Endothelial cell of umbilical vein (primary cell): ENCODE measurements at regions not wholly inside any gene's neighbourhood (a gene's known extent, or its start where the extent isn't known, plus 50 kb on each side); places are given as distances from the start of the nearest gene placed in this dataset.
"Not testable (repeated sequence)": the region's sequence is repeated elsewhere in the genome, so short reads cannot be mapped to it uniquely, and the experiment has no call there.

Experiments used
- BruUV-seq: library from RNA; stranded (reverse); fragments of 400-500 nt; replicated peaks from 2 replicates; lab custom pipeline; 2021; lab: Mats Ljungman, UMichigan
- CTCF ChIA-PET: fragments of 300-600, 350-600 bp; sonication (Branson Sonifier 250); formaldehyde crosslinking; loops from one replicate; lab custom pipeline; 2021; ENCODE audit warnings: antibody characterized with exemption, inconsistent platforms; lab: Charles Lee
- POLR2A ChIA-PET: fragments of 300-600, 350-600 bp; sonication (Branson Sonifier 250); formaldehyde crosslinking; loops from one replicate; lab custom pipeline; 2021; ENCODE audit warnings: antibody characterized with exemption, inconsistent platforms; lab: Charles Lee
- DNase-seq: peaks from one replicate; pipeline ENCODE4 v3.0.0-alpha.2; 2011; ENCODE audit warnings: low read depth, low spot score
- FAIRE-seq: peaks from 2 replicates; lab custom pipeline; 2011; peaks lifted over from hg19 to GRCh38; lab: Jason Lieb, UNC
- H2AFZ ChIP-seq: 2 replicates; pipeline ENCODE4 v1.6.0; 2012; ENCODE audit warnings: low read depth, low read length, control low read depth, inconsistent platforms
- H3K27ac ChIP-seq: 2 replicates; pipeline ENCODE4 v1.5.1; 2011; ENCODE audit warnings: low read depth, mild to moderate bottlenecking, control low read depth, low read length, moderate library complexity; ENCODE audit not compliant: insufficient read depth
- H3K27me3 ChIP-seq, 2 experiments: 2 replicates each; pipeline versions ENCODE4 v1.6.0 to v1.6.1; 2011; ENCODE audit warnings: low read length in 2 of 2, mixed read lengths in 1 of 2; ENCODE audit not compliant: control insufficient read depth in 2 of 2, insufficient read depth in 2 of 2
- H3K36me3 ChIP-seq, 2 experiments: 2 replicates in 1 of 2; 3 replicates in 1 of 2; pipeline ENCODE4 v1.5.1; 2011; ENCODE audit warnings: low read length in 2 of 2, mild to moderate bottlenecking in 1 of 2, moderate library complexity in 1 of 2; ENCODE audit not compliant: control insufficient read depth in 2 of 2, insufficient read depth in 2 of 2; ENCODE audit errors: extremely low read depth in 1 of 2
- H3K4me1 ChIP-seq: 3 replicates; pipeline ENCODE4 v1.5.1; 2011; ENCODE audit warnings: mild to moderate bottlenecking, low read length; ENCODE audit not compliant: control insufficient read depth, insufficient read depth; ENCODE audit errors: extremely low read depth
- H3K4me2 ChIP-seq: 2 replicates; pipeline ENCODE4 v1.6.1; 2011; ENCODE audit warnings: low read length, control low read depth, mixed read lengths; ENCODE audit not compliant: insufficient read depth
- H3K4me3 ChIP-seq, 3 experiments: fragments of 200-600 bp in 1 of 3; sonication (generic), shearing (Covaris generic) in 1 of 3; replicated peaks in 1 of 3; 2 replicates each; pipeline ENCODE4 v1.5.1; 2011 to 2016; ENCODE audit warnings: control low read depth in 3 of 3, low read length in 3 of 3, mild to moderate bottlenecking in 2 of 3, inconsistent platforms in 1 of 3, low read depth in 1 of 3, moderate library complexity in 1 of 3; ENCODE audit not compliant: insufficient read depth in 1 of 3
- H3K79me2 ChIP-seq: 2 replicates; pipeline ENCODE4 v1.6.0; 2012; ENCODE audit warnings: low read length, inconsistent platforms; ENCODE audit not compliant: control insufficient read depth, insufficient read depth
- H3K9ac ChIP-seq: replicated peaks from 2 replicates; pipeline ENCODE3; 2011; ENCODE audit warnings: low read length, control low read depth; ENCODE audit not compliant: insufficient read depth; ENCODE audit errors: extremely low read depth
- H3K9me1 ChIP-seq: replicated peaks from 3 replicates; pipeline ENCODE4 v1.6.0; 2011; ENCODE audit warnings: mild to moderate bottlenecking, low read length; ENCODE audit not compliant: control insufficient read depth, insufficient read depth; ENCODE audit errors: extremely low read depth
- H3K9me3 ChIP-seq: replicated peaks from 2 replicates; pipeline ENCODE4 v1.5.1; 2012; ENCODE audit warnings: low read length, inconsistent platforms; ENCODE audit not compliant: control insufficient read depth, insufficient read depth
- H4K20me1 ChIP-seq: replicated peaks from 2 replicates; pipeline ENCODE3; 2011; ENCODE audit warnings: mild to moderate bottlenecking, low read length; ENCODE audit not compliant: control insufficient read depth, insufficient read depth; ENCODE audit errors: extremely low read depth
- CTCF ChIP-seq, 2 donors: IDR thresholded peaks; 1 replicate in 1 of 2; 2 replicates in 1 of 2; pipeline ENCODE4 v1.5.1; 2011; ENCODE audit warnings: low read length in 2 of 2, mild to moderate bottlenecking in 2 of 2, moderate library complexity in 2 of 2, control low read depth in 1 of 2, inconsistent platforms in 1 of 2, low read depth in 1 of 2; ENCODE audit not compliant: insufficient read depth in 1 of 2; ENCODE audit errors: extremely low read depth in 1 of 2
- EZH2 ChIP-seq: IDR thresholded peaks from 2 replicates; pipeline ENCODE4 v1.6.1; 2012; ENCODE audit warnings: borderline replicate concordance, low read depth, mild to moderate bottlenecking, moderate library complexity, low read length, inconsistent platforms; ENCODE audit not compliant: severe bottlenecking
- FOS ChIP-seq: IDR thresholded peaks from 2 replicates; pipeline ENCODE4 v1.6.1; 2011; ENCODE audit warnings: mild to moderate bottlenecking, low read length, moderate library complexity, borderline replicate concordance; ENCODE audit not compliant: insufficient read depth
- GATA2 ChIP-seq: IDR thresholded peaks from 2 replicates; pipeline ENCODE4 v1.7.0; 2011; ENCODE audit warnings: low read depth, mild to moderate bottlenecking, moderate library complexity, mixed read lengths, low read length; ENCODE audit not compliant: insufficient read length, insufficient read depth
- JUN ChIP-seq: IDR thresholded peaks from 2 replicates; pipeline ENCODE4 v1.6.1; 2011; ENCODE audit warnings: borderline replicate concordance, low read depth; ENCODE audit not compliant: insufficient read length, insufficient read depth
- MAX ChIP-seq: IDR thresholded peaks from 2 replicates; pipeline ENCODE4 v1.6.1; 2011; ENCODE audit not compliant: insufficient read depth, insufficient read length
- MYC ChIP-seq: IDR thresholded peaks from one replicate; pipeline ENCODE4 v1.6.1; 2011; ENCODE audit warnings: mild to moderate bottlenecking, low read depth, low read length
- POLR2A ChIP-seq: IDR thresholded peaks from 2 replicates; pipeline ENCODE4 v1.6.1; 2012; ENCODE audit warnings: low read depth, mild to moderate bottlenecking, control low read depth, low read length
- POLR2AphosphoS5 ChIP-seq: IDR thresholded peaks from 2 replicates; pipeline ENCODE4 v1.6.1; 2012; ENCODE audit warnings: low read depth, mild to moderate bottlenecking, control low read depth, low read length, moderate library complexity; ENCODE audit not compliant: insufficient read depth
- dilution Hi-C: fragments of 300-500 bp; cut with MboI; formaldehyde crosslinking; loops from one replicate; pipeline ENCODE4 v1.15.0; 2019; ENCODE audit warnings: low sequenced_read_pairs; ENCODE audit not compliant: extremely low pct_ligation_motif_present
- intact Hi-C: fragments of 100-400 bp; cut with micrococcal nuclease; formaldehyde crosslinking; loops from one replicate; pipeline ENCODE4 v1.10.0; 2022

GRCh38 chr6:137643644-137644043, 149.4 kb upstream of the OLIG3 start:
- H3K9me3 ChIP-seq, H3K4me3 ChIP-seq, H3K4me1 ChIP-seq, H2AFZ ChIP-seq, H3K36me3 ChIP-seq, H3K27me3 ChIP-seq, H3K27ac ChIP-seq, CTCF ChIA-PET, intact Hi-C loops, POLR2A ChIA-PET, H3K9me1 ChIP-seq, H3K4me2 ChIP-seq, H4K20me1 ChIP-seq, FAIRE-seq, H3K79me2 ChIP-seq, DNase-seq, H3K9ac ChIP-seq, dilution Hi-C loops, BruUV-seq: not testable (repeated sequence)

DNA sequence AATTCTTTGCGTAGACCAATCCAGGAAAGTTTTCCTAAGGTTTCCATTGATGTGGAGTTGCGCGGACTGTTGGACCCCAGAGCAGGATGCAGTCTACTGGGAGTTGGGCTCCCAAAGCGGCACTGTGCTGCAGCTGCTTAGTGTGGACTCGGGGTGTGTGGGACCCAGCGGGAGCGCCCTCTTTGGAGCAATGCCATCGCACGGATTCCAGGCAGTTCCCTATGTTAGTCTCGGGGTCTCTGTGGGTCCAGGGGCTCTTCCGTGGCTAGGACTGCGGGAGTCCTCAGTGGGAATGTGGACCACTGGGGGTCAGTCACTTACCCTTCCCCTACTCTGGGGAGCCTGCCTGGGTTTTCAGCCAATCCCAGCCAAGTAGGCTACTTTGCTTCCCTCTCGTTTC, 151.7 kb upstream of the OLIG3 start:
- CTCF ChIA-PET = no interaction called here
- Histone ChIP-seq H3K9me1 (no peaks in the 10 kb centered on the region), H3K9me3 (no peaks in the 10 kb centered on the region), H3K36me3 (no peaks in the 10 kb centered on the region), H3K4me2 (no peak overlapping the region), H2AFZ (no peak overlapping the region), H3K9ac (no peak overlapping the region), H3K27ac (no peak overlapping the region), H4K20me1 (no peaks in the 10 kb centered on the region), H3K79me2 (no peaks in the 10 kb centered on the region), H3K4me3 (no peak overlapping the region), H3K4me1 (no peaks in the 10 kb centered on the region), H3K27me3 (no peaks in the 10 kb centered on the region)
- no TSS peak for BruUV-seq
- TF ChIP-seq CTCF (IDR thresholded peaks at IDR 0.05; ENCODE audit: extremely low read depth in 1 of 2, insufficient read depth in 1 of 2, low read depth in 1 of 2, low read length in 2 of 2) (no peak), MAX (no peak), JUN (no peak), MYC (no peak), POLR2AphosphoS5 (no peak), POLR2A (no peak), FOS (no peak), GATA2 (no peak), EZH2 (no peak)
- dilution Hi-C loops (no loop called here), intact Hi-C loops (no loop called here)
- FAIRE-seq (no peak), DNase-seq (no peak)
- POLR2A ChIA-PET = no interaction called here
